ENCODE measurements at regions not wholly inside any gene's neighbourhood (a gene's known extent, or its start where the extent isn't known, plus 50 kb on each side); places are given as distances from the start of the nearest gene placed in this dataset.
"Not testable (repeated sequence)": the region's sequence is repeated elsewhere in the genome, so short reads cannot be mapped to it uniquely, and the experiment has no call there.

DNA sequence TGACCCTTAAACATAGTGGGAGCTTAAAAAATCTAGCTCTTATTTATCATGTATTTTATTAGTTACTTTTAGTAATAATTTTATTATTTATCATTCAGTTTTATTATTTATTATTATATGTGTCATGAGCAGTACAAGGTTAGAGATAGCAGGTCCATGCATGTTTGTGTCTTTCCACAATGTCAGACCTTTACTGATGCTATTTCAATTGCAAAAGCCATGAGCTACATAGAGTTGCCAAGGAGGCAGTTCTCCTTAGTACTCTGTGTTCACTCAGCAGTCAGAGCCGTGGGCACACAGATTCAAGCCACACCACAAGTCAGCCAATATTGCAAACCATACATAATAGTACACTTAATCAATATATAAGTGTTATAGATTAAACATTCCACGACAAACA, 157.9 kb upstream of the NTRK2 start:
- DNase-seq, result no peak

DNA sequence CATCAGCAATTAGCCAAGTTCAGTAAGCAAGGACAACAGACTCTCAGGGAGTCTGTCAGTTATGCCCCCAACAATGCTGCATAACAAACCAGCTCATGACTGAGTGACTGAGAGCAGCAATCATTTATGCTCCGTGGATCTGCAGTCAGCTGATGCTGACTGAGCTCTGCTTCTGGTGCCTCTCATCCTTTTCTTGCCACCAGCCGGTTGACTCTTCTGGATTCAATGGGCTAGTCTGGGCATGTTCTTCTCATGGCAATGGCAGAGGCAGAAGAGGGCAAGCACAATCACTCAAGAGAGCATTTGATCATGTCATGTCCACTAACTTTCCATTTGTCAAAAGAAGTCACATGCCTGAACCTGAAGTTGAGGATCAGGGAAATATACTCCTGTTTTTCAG, 157.0 kb upstream of the NTRK2 start:
- no peak for DNase-seq

DNA sequence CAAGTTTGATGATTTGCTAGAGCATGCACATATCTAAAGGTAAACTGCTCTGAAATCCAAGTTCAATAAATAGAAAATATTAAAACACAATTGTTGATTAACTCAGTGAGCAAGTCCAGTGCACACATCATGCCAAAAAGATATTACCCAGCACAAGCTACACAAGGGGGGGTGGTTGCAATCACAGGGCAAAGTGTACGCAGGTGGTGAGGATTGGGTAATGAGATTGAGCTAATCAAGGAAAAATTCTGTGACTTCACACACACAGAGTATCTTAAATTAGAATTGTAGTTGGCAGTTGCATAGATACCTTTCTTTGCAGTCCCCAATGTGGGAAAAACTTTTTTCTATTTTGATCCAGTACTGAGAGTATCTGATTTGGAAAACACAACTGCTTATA, 156.1 kb upstream of the NTRK2 start:
- DNase-seq, result no peak

DNA sequence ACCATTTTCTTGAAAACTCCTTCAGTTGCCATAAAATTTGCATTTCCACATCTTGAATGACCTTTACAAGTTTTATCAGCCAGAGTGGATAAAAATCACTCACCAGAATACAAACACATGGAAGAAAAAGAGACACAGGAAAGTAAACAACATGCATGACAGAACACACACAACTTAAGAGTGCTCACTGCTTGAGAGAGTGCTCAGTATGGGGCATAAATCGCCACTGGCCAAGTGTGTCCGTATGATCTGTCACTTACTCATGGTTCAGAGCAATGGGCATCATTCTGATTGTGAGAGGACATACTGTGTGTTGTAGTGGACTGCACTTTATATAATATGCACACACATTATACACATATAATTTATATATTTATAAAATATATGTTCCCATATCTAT, 155.6 kb upstream of the NTRK2 start:
- DNase-seq, result no peak

DNA sequence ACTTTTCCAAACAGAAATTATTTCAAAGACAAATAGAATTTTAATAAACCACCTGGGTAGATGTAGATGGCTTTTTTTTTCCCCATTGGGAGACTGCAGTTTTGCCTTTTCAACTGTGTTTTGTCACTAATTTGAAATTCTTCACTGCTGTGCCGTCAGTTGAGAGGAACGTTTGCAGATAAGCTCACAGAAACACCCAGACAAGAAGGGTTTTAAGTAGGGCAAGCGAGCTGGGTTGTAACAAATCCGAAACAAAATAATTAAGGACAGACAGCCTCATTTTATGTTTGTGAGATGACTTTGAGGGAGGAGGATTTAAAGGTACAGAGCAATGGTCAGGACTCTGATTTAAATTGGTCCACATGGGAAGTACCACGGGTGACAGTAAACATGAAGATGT, 155.1 kb upstream of the NTRK2 start:
- DNase-seq, result no peak

DNA sequence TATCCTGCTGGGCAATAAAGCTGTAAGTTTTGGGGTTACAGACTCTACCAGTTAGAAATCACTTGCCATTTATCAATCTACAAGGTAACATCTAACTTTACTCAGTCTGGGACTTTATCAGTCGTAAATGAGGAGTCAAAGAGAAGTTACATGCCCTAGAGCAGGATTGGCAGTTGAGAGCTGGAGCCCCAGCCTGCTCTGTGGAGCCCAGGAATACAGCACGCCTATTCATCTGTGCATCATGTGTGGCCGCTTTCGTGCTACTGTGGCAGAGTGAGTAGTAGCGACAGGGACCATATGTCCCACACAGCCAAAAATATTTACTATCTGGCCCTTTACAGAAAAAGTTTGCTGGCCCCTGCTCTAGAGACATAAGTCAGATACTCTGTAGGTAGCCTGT, 152.5 kb upstream of the NTRK2 start:
- no peak for DNase-seq

DNA sequence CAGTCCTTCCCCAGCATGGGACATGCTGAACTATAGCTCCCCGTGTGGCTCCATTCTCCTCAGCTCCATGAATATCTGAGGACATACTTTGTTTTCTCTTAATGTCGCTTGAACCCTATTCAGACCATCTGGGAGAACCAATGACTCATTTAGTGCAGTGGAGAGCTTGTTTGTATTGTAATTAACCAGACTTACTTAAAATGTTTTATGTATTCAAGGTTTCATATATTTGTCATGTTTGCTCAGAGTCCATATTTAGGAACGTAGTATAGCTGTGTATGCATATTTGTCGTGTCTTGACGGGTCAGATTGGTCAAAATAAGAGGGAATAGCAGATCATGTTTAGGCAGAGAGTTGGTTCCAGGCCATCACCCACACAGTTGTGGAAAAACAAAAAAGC, 150.1 kb upstream of the NTRK2 start:
- no peak for DNase-seq

DNA sequence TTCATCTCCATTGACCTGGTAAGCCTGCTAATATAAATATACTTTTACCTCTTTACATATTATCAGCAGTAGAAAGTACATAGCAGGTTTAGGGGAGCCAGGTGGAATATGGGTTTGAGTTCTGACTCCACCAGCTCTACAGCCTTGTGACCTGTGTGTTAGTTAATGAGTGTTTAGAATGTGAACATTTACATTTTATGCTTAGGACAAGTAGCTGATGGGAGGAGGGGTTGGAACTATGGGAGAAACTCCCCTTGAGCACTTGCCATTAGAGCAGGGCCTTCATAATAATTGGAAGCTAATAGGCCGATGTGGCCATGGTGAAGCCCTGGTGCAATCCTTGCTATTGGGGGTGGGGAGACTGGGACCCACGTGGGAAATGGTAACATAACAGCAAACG, 148.3 kb upstream of the NTRK2 start:
- no peak for DNase-seq

DNA sequence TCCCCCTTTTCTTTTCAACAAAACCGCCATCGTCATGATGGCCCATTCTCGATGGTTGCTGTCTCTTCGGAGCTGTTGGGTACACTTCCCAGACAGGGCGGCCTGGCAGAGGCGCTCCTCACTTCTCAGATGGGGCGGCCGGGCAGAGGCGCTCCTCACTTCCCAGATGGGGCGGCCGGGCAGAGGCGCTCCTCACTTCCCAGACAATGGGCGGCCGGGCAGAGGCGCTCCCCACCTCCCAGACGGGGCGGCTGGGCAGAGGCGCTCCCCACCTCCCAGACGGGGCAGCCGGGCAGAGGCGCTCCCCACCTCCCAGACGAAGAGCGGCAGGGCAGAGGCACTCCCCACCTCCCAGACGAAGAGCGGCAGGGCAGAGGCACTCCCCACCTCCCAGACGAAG, 143.3 kb upstream of the NTRK2 start:
- DNase-seq, result not testable (repeated sequence)

DNA sequence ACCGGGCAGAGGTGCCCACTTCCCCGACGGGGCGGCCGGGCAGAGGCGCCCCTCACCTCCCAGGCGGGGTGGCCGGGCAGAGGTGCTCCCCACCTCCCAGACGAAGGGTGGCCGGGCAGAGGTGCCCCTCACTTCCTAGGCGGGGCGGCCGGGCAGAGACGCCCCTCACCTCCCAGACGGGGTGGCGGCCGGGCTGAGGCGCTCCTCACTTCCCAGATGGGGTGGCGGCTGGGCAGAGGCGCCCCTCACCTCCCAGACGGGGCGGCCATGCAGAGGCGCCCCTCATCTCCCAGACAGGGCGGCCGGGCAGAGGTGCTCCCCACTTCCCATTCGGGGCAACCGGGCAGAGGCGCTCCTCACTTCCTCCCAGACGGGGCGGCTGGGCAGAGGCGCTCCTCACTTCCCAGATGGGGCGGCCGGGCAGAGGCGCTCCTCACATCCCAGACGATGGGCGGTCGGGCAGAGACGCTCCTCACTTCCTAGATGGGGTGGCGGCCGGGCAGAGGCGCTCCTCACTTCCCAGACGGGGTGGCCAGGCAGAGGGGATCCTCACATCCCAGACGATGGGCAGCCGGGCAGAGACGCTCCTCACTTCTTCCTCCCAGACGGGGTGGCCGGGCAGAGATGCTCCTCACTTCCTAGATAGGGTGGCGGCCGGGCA, 142.3 kb upstream of the NTRK2 start:
- not testable (repeated sequence) for DNase-seq

DNA sequence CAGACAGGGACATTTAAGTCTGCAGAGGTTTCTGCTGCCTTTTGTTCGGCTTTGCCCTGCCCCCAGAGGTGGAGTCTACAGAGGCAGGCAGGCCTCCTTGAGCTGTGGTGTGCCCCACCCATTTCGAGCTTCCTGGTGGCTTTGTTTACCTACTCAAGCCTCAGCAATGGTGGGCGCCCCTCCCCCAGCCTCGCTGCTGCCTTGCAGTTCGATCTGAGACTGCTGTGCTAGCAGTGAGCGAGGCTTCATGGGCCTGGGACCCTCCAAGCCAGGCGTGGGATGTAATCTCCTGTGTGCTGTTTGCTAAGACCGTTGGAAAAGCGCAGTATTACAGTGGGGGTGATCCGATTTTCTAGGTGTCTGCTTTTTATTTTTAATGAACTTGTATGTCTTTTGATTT, 133.6 kb upstream of the NTRK2 start:
- not testable (repeated sequence) for DNase-seq

DNA sequence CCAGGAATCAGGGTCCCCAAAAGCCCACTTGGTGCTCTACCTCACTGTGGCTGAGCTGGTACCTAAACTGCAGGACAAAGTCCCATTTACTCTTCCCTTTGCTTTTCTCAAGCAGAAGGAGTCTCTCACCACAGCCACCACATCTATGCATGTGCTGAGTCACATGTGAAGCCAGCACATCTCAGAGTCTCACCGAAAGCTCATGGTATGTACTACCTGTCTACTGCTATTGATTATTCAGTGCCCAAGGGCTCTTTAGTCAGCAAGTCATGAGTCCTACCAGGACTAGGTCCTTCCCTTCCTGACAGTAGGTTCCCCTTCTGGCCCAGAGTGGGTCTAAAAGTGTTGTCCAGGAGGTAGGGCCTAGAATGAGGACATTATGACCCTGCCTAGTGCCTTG, 130.7 kb upstream of the NTRK2 start:
- no peak for DNase-seq

DNA sequence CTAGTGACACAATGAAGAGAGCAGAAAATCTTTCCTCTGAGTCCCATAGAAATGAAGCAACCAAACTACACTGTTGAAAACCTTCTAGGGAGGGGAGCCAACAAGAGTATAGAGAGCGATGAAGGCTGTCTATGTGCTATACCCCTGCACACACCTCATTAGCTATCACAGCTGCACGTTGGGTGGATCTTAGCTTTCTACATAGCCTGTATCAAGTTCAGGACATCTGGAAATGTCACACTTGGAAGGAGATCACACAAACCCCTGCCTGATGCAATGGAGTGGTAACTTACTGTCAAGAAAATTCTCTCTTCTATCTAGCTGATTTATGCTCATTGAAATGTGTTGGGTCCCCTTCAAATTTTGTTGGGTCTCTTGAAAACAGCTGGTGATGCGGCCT, 127.0 kb upstream of the NTRK2 start:
- peak; percentile 8 for DNase-seq

DNA sequence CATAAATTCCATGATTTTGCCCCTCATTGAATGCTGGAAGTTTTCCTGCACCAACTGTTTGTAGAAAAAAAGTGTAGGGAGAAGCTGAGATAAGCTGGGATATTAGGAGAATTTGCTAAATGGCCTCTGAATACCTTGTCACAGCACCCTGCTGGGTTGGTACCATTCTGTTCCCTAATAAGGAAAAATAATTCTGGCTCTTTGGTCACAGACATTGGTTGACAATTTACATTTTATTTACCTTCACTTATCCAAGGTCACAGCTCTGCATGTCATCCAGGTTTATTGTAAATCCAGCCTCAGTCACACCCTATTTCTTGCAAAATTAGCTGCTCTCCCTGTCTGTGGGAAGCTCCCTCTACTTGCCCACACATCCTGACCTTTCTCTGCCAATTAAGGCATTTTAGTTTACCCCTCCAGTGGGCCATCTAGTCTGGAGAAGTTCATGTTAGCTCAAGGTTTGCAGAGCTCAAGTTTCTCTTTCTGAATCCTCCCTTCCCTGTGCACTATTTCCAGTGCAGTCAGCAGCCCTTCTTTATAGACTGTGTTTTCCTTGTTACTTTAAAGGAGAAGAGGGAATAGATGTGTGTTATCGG, 115.4 kb upstream of the NTRK2 start:
- DNase-seq, result no peak

DNA sequence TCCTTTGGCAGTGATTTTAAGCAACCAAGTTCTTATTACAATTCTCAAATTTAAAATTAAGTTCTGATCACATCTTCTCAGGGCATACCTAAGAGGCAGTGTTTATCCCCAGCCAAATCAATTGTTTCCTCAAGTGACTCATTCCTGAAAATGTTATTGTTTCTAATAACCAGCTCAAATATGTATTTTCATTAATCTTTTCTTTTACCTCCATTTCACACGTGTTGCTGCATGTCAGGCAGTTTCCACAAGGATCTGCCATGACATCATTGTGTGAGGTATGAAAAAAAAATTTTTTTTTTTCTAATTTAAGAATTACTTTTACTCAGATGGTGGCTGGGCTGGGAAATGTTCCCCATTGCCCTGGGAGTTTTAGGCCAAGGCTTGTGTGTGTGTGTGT, 113.0 kb upstream of the NTRK2 start:
- no peak for DNase-seq

DNA sequence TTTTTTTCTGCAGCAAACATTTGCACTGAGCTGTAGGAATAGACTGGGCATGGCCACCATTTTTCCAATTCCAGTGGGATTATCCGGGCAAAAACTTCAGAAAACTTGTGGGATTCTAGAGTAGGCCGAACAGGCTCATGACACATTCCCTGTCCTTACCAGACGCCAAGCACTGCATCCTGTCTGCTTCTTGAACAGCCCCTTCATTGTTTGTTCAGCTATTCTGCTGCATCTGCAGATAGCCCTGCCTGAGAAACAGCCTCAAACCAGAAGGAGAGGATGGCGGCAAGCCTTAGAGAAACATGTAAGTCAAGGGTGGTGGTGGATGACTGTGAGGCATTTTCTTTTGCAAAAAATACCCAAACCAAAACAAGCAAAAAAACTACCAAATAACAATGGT, 111.8 kb upstream of the NTRK2 start:
- no peak for DNase-seq

DNA sequence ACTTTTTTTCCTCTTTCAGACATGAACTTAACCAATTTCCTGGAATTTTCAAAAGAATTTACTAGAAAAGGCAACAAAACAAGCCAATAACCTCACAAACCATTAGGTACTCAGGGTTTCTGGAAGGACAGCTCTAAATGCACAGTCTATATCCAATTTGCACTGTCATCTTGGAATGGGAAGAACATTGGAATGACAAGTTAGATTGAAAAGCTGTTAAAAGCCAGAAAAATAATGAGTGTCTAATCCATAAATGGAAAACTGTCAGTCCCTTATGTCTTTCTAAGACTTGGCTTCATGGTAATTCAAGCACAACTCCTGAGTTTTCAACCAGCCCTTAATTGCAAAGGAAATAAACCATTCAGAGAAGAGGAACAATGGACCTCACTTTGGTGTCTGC, 105.8 kb upstream of the NTRK2 start:
- no peak for DNase-seq

DNA sequence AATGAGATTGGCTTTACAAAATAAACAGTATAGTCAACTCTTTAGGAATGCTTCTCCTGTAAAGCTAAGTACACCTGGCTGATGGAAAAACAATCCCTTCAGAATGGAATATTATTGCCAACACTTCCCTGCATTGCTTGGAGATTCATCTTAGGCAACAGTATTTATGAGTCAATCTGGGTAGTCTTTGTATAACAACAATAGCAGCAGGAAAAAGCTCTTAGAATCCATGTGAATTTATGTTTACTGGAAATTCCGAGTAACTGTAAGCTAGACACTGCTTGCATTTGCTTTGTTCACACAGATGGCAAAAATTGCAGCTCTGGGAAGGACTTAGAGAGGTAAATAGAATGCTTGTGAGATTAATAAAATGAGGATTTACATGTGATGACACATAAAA, 101.7 kb upstream of the NTRK2 start:
- DNase-seq, result no peak

DNA sequence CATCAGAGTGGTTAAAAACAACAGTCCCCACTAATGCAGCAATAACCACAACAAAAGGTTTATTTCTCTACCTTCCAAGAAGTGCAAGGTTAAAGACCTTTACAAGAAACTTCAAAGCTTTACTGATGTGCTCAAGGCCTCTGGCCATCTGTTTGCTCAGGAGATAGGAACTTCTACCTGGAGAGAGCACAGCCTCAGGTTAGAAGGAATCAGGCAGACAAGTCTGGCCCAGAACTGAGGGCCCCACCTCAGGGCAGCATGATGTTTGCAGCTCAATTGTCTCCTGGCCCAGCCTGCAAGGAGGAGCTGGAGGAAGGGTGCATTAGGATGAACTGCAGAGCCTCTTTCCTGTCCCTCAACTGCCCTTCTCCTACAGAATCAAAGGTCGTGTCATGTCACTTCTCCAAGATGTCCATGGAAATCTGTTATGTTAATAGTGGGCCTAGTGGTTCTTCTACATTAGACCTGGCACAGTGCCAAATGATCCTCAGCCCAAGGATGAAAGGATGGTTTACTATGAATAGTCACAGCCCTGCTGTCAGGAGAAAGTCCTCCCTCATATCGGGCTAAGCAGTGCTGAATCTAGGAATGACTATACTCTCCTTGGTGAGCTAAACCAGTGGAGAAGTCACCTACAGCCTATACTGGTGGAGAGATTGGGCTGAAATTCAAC, 98.9 kb upstream of the NTRK2 start:
- DNase-seq, result no peak

DNA sequence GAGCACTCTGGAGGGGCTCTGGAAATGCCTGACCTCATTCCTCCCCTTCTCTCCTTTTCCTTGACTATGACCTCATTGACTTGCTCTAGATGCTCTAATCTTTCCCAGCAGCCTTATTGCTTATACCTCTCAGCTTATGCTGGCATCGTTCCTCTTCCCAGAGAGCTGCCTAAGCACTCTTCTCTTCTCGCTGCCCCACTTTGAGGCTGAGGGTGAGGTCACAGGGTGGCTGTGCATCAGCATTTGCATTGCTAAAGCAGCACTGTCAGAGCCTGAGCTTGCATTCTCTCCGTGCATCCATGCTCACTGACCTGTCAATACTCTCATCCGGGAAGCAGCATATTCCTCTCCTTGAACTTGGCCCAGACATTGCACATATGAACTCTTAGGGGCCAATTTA, 96.4 kb upstream of the NTRK2 start:
- DNase-seq, result no peak

DNA sequence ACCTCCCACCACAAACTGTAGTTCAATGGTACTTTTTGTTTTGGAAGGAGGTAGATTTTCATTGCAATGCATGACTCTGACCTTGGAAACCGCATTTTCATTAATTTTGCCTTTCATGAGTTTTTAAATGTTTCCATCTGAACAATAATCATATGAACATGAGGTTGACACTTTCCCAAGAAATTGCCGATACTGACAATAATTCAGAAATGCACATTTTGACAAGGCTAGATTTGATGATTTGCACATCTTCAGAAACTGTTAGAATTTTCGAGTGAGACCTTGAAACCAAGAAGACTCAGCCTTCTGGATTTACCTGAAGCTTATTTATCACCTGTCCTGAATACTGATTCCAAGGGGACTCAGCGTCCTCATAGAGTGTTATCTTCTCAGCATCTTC, 93.8 kb upstream of the NTRK2 start:
- DNase-seq, result no peak

DNA sequence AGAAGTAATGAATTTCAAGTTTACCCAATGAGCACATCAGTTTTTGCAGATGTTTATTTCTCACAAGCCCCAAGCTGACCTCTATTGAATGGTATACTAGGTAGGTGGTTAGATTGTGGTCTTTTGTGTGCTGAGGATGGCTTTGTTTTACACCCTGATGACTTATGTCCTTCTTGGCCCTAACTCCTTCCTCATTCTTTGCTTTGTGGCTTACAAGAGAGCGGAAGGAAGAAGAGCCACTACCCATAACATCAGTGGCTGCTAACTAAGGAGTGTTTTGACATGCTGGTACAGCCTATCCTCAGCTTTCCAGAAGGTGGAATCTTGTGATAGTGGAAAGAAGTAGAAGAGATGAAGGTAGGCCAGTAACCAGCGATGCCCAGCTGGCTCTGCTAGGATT, 85.7 kb upstream of the NTRK2 start:
- DNase-seq, result no peak

DNA sequence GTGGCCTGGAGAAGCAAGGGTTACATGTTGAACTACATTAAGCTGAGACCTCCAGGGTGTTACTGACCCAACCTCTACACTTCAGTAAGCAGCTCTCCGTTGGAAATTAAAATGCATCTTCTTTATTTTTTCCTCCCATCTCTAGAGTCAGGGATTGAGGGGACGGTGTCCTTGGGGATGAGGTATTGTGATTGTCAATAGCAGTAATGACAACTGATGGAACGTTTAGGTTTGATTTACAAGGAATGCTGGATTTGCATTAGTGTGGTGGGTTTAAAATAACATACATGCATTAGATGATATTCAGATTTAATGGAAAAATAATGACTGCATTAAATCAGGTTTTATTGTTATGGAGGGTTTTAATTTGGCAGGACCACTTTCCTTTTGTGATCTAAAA, 82.9 kb upstream of the NTRK2 start:
- DNase-seq, result no peak

DNA sequence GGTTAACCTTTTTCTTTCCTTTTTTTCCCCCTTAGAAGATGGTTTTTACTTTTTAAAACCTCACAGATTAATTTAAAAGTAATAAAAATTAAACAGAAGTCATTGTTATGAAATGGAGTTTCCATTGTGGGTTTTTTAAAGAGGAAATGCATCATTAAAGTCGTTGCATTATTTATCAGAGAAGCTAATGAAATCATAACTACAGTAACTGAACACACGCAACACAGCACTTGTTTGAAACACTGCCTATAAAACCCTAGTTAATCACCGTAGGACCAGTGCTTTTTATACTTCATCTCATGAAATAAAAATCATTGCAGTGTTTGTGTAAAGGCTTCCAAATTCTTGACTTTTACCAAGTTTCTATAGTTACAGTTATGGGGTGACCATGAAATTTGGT, 82.4 kb upstream of the NTRK2 start:
- DNase-seq, result no peak

Data from skin of body (tissue), 1 donor.